NCI-H748 (cell line): ENCODE measurements at regions not wholly inside any gene's neighbourhood (a gene's known extent, or its start where the extent isn't known, plus 50 kb on each side); places are given as distances from the start of the nearest gene placed in this dataset.
A peak's percentile ranks its signal among the peaks of the same experiment; 100 is the strongest.

Source experiments
- DNase-seq: peaks from one replicate; lab custom pipeline; 2025; ENCODE audit not compliant: unreplicated experiment; lab: John Stamatoyannopoulos, UW

DNA sequence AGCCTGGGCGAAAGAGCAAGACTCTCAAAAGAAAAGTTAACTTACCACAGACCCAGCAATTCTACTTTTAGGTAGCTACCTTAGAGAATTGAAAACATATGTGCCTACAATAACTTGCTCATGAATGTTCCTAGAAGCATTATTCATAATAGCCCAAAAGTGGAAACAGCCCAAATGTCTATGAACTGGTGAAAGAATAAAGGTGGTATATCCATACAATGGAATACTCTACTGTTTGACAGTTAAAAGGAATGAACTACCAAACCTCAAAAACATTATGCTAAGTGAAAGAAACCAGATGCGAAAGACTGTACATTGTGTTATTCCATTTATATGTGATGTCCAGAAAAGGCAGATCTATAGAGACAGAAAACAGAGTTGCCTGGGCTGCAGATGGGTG is 131.4 kb downstream of the UCHL1 start:
- no peak for DNase-seq

DNA sequence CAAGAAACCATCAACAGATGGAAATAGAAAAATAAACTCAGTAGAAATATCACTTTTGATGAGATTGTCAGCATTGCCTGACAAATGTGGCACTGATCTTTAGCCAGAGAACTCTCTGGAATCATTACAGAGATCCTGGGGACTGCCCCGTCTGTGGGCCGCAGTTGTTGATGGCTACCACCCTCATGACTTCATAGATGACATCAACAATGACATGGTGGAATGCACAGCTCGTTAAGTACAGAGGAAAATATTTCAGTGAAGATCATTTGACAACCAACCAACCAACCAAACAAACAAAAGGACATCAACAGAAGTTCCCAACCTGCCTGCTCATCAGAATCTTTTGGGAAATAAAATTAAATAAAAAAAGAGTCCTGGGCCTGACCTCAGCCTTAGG is 132.6 kb downstream of the UCHL1 start:
- no peak for DNase-seq

GRCh38 chr4:41390661-41391060 is 133.9 kb downstream of the UCHL1 start:
- peak; percentile 39 for DNase-seq

DNA sequence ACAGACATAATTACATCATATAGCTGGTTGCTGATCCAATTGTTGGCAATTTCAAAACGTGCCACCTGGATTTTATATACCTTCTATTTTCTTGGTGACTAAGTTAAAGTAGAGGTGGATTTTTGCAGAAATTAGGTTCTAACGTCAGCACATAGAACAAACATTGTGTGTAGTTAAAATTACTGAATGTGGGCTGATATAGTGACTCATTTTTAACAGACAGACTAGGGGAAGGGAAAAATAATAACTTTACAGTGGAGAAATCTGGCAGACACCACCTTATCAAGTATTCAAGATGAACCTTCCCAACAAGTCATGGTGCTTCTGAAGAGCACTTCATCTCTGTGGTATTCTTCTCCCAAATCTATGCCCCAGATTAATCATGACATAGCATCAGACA is 134.5 kb downstream of the UCHL1 start:
- no peak for DNase-seq

DNA sequence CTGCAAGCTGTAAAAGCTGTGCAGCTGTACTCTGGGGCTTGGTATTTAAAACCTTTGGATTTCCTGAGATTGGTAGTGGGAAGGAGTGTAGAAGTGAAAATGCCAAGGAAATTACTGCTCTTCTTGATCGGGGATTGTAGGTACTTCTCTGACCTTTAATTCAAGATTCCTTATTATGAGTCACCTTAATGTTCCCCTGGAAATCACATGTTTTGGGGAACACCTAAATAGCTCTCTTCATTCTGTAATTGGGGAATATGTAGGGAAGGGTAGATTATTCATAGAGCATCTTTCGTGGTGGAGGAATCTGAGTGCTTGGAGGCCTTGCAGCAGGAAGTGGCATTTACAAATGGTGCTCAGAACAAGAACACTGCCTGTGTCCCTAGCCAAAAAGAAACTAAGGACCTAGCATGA is 137.8 kb downstream of the UCHL1 start:
- no peak for DNase-seq

DNA sequence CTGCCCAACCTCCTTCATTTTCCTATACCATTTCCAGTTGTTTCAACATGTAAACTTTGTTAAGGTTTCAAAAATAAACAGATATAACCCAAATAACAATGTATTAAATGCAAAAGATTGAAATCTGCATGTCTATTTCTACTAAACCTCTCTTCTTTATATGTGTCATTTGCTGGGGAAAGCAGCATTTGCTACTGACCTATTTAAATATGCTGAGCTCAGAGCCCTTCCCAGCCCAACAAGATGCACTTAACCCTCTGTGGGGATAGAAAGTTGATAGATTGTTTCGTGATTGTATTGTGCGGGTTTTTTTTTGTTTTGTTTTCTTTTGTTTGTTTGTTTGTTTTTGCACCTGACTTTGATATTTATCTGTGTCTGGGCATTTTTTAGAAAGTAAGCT is 139.5 kb downstream of the UCHL1 start:
- no peak for DNase-seq

DNA sequence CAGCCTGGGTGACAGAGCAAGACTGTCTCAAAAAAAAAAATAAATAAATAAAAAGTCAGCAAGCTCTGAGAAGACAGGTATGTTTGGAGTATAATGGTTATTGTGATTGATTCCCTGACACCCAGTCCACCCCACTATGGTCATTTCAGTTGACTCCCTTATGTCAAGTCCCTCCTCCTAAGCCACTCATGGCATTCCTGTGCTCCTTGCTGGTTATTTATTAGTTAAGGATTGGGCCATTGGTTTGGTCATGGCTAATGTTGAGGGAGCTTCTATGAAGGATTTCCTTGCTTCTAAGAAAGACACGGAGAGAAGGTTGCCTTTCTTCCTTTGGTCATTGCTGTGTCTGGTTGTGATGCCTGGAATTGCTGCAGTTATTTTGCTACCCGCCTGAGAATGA is 140.1 kb downstream of the UCHL1 start:
- DNase-seq, result no peak

- DNase-seq, result no peak
These were observed 138.7 kb upstream of the LIMCH1 start for GRCh38 chr4:41399231-41399630.

- DNase-seq, result no peak
These were observed 137.7 kb upstream of the LIMCH1 start for GRCh38 chr4:41400296-41400695.

GRCh38 chr4:41405464-41406112 is 132.4 kb upstream of the LIMCH1 start:
- no peak for DNase-seq

DNA sequence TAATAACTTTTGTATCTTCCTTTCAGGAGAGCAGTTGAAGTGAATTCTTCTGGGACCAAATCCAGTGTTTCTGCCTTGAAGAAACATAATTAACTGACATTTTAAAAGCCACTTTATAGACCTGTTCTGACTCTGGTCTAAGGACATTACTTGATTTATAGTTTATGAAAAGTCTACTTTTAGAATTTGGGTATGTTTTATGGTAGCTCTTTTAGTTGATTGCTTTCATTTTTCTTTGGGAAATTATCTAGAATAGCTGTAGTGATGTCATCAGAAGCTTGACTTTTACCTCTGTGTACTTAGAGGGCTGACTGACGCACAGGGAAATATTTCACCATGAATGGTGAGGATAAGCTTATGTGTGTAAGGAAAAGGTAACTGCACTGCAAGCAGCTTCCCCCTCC is 131.8 kb upstream of the LIMCH1 start:
- no peak for DNase-seq

- no peak for DNase-seq
These were observed 129.8 kb upstream of the LIMCH1 start for GRCh38 chr4:41408150-41408549.

DNA sequence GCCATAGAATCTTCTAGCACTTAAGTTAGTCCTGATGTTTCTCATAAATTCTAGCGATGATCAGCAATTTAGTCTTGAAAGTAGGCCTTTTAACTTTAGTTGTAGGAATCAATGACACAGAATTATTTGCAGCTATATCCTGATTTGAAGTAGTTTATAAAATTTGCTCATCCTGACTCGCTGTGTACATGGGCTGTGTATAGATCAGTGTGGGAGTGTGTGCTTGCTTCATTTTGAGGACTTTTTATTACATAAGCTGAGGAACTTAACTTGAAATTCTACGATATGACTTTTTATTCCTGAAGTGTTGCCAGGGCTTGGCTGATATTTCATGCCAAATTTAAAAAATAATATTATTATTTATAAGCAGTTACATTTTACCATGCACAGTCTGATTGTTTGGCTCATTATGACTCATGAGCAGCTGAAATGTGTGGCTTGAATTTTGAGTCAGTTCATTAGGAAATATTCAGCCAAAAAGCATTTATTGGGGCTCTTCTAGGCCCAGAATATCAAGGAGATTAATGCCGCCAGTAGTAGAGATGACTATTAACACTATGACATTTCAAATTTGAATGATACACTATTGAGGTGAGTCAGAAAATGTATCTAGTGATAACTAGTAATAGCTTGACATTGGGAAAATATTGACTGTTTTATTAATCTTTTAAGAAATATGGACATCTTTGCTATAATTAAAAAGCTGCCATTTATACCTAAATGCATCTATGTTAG is 128.9 kb upstream of the LIMCH1 start:
- no peak for DNase-seq

DNA sequence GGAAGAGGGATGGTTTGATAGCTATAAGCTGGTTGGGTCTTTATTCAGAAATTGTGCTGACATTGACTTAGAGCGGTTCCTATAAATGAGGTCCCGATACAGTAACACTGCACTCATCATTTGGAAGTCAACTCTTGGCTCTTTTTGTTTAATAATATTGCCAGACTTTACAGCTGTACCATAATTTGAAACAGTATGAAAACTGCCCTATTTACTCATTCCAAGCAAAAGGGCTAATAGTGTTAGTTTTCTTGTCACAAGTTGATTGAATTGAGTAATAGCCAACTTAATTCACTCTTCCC is 128.4 kb upstream of the LIMCH1 start:
- no peak for DNase-seq

- no peak for DNase-seq
These were observed 127.9 kb upstream of the LIMCH1 start for GRCh38 chr4:41410049-41410448.

DNA sequence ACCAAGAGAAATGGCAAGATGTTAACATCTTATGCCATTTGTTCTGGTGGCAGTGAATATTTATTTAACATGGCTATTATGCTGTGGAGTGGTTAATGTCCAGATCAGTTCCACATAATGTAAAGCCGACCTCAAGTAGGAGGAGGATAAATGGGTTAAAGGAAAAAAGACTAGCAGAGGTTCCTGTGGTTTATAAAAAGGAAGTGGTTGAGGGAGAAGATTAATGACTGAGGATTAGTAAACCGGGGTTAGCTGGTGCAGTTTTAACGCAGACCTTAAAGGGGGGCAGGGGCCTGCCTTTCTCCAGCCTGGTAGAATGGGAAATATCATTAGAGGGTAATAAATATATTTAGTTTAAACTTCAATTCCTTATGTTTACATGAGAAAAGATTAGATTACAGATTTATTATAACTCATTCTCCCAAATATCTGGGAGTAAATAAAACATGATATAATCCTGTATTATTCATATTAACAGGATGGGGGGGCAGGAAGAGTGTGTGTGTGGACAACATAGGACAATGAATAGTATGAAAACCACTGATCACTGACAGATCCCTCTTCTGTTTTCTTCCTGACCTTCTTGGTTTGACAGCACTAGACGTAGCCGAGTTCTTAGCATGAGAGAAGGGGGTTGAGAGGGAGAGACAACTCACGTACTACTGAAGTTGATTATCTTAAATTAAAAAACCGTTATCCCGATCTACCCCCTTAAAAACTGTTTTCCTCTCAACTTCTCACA is 124.1 kb upstream of the LIMCH1 start:
- peak; percentile 14 for DNase-seq

- DNase-seq, result no peak
These were observed 123.6 kb upstream of the LIMCH1 start for GRCh38 chr4:41414412-41414779.

DNA sequence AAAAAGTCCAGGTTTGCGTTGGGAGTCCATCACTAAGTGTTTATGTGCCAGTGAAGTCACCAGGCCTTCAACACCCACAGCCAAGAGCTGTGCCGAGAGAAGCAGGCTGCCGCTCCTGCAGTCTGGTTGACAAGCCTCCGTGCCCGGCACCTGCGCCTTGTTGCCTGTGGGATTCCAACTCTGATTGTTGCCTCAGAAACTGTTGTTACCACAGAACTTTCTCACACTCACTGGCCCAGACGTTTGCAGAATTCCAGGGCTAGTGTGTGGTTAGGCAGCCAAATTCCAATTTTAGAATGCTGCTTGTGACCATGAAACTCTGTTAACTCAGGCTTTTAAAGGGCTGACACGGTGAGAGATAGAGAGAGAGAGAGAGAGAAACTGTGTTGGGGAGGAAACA is 119.5 kb upstream of the LIMCH1 start:
- no peak for DNase-seq

DNA sequence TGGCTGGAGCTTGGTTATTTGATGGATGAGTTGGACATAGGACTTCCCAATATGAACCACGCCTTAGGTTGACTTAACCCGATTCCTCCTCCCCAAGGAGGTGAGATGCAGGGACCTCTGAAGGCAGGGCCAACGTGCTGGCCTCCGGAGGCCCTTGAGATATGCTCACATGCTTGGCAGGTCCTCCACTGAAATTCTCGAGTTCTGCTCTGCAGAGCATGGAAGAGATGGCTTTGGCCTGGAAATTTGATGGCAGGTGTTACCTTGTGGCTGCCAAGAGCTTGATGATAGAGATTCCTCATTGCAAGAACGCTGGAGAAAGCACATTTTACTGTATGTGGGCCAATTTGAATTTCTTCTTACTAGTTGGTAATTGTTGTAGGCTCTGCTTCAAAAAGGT is 117.4 kb upstream of the LIMCH1 start:
- DNase-seq, result no peak

DNA sequence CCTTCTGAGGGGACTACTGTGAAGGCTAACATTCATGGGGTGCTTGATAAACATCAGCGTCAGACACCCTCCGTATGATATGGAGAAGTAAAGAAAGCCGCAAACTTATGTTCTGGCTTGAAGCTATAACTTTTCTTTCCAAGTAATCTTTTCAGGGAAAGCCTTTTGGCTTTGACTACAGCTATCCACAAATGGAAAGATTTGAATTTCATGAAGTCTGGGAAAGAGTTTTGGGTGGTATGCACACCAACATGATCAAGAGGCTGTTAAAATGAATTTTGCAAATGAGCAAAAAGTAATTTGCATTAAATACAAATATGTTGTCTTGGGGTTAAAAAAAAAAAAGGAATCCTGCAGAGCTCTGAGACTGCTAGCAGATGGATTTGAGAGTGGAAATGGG is 114.8 kb upstream of the LIMCH1 start:
- no peak for DNase-seq

GRCh38 chr4:41424522-41424921 is 113.4 kb upstream of the LIMCH1 start:
- no peak for DNase-seq

DNA sequence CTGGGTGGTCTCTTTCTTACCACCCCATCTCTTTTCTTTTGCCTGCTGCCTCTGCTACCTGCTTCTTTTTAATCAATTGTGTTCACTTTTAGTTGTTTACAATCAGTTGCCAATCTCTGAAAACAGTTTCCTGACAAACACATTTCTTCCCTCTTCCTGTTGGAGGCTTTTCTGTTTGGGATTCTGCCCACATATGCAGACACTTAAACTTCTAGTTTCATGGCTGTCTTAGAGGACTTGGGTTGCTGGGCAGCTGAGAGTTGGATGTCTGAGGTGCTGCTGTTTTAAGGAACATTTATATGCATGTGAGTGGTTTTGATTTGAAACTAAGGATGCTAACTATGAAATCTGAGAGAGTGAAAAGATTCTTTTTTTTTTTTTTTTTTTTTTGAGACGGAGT is 112.3 kb upstream of the LIMCH1 start:
- no peak for DNase-seq

DNA sequence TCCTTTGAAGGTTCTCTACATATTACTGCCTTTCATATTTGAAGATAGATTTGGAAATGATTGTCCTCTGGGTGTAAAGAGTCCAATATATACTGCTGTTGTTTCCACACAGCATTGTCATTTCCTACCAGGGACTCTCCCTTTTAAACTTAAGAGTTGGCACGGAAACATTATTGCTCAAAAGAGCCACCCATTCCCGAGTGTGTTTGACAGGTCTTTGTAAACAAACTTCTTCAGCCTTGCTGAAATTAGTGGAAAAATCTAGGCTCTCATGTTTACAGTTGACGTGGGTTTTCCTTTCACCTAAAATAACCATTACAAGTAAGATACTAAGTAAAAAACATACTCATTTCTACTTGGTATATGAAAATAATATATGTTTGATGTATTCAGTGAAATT is 111.4 kb upstream of the LIMCH1 start:
- DNase-seq, result peak; percentile 11
